ENCODE measurements at regions not wholly inside any gene's neighbourhood (a gene's known extent, or its start where the extent isn't known, plus 50 kb on each side); places are given as distances from the start of the nearest gene placed in this dataset.

GRCh38 chr6:51495096-51495495 lies 592.3 kb downstream of the PKHD1 start:
- DNase-seq: no peak

- no peak for DNase-seq
Observed at GRCh38 chr6:51495610-51496396, 591.6 kb downstream of the PKHD1 start.

- no peak for DNase-seq
Observed at GRCh38 chr6:51502996-51503395, 584.4 kb downstream of the PKHD1 start.

GRCh38 chr6:51505434-51505833 lies 582.0 kb downstream of the PKHD1 start:
- DNase-seq: no peak

GRCh38 chr6:51509597-51509996 lies 577.8 kb downstream of the PKHD1 start:
- DNase-seq: no peak

- no peak for DNase-seq
Observed at GRCh38 chr6:51511081-51511480, 576.3 kb downstream of the PKHD1 start.

- no peak for DNase-seq
Observed at GRCh38 chr6:51513891-51514747, 573.3 kb downstream of the PKHD1 start.

GRCh38 chr6:51514748-51515402 lies 572.5 kb downstream of the PKHD1 start:
- DNase-seq: no peak

- DNase-seq: no peak
Observed at GRCh38 chr6:51526049-51526448, 561.4 kb downstream of the PKHD1 start.

GRCh38 chr6:51526922-51527321 lies 560.5 kb downstream of the PKHD1 start:
- no peak for DNase-seq

- DNase-seq: no peak
Observed at GRCh38 chr6:51528556-51528955, 558.9 kb downstream of the PKHD1 start.

- DNase-seq: no peak
Observed at GRCh38 chr6:51529240-51529639, 558.2 kb downstream of the PKHD1 start.

GRCh38 chr6:51531623-51532022 lies 555.8 kb downstream of the PKHD1 start:
- DNase-seq: no peak

- no peak for DNase-seq
Observed at GRCh38 chr6:51533962-51534361, 553.5 kb downstream of the PKHD1 start.

GRCh38 chr6:51535327-51535726 lies 552.1 kb downstream of the PKHD1 start:
- no peak for DNase-seq

- DNase-seq: no peak
Observed at GRCh38 chr6:51536728-51537127, 550.7 kb downstream of the PKHD1 start.

GRCh38 chr6:51541847-51542246 lies 545.6 kb downstream of the PKHD1 start:
- no peak for DNase-seq

GRCh38 chr6:51542475-51542874 lies 544.9 kb downstream of the PKHD1 start:
- DNase-seq: no peak

GRCh38 chr6:51550243-51550642 lies 537.2 kb downstream of the PKHD1 start:
- DNase-seq: no peak

GRCh38 chr6:51552435-51552834 lies 535.0 kb downstream of the PKHD1 start:
- DNase-seq: no peak

- no peak for DNase-seq
Observed at GRCh38 chr6:51553246-51554015, 534.0 kb downstream of the PKHD1 start.

GRCh38 chr6:51554029-51554428 lies 533.4 kb downstream of the PKHD1 start:
- no peak for DNase-seq

- no peak for DNase-seq
Observed at GRCh38 chr6:51559059-51559458, 528.4 kb downstream of the PKHD1 start.
